ENCODE measurements at regions not wholly inside any gene's neighbourhood (a gene's known extent, or its start where the extent isn't known, plus 50 kb on each side); places are given as distances from the start of the nearest gene placed in this dataset.

GRCh38 chr11:112748713-112749543, 212.3 kb upstream of the NCAM1 start:
- Histone ChIP-seq H3K9me1 (replicated peaks; ENCODE audit: control insufficient read depth, extremely low read depth, insufficient read depth, low read length) (no peaks in the 10 kb centered on the region), H3K4me3 (replicated peaks in 1 of 3; ENCODE audit: insufficient read depth in 1 of 3, low read depth in 1 of 3, low read length in 3 of 3) (no peak overlapping the region), H3K79me2 (ENCODE audit: control insufficient read depth, insufficient read depth, low read length) (no peaks in the 10 kb centered on the region), H3K4me2 (ENCODE audit: insufficient read depth, low read length) (no peak overlapping the region), H3K27me3 (ENCODE audit: control insufficient read depth in 2 of 2, insufficient read depth in 2 of 2, low read length in 2 of 2) (no peaks in the 10 kb centered on the region), H3K36me3 (ENCODE audit: control insufficient read depth in 2 of 2, extremely low read depth in 1 of 2, insufficient read depth in 2 of 2, low read length in 2 of 2) (no peaks in the 10 kb centered on the region), H3K27ac (ENCODE audit: insufficient read depth, low read depth, low read length) (no peak overlapping the region), H3K9ac (replicated peaks; ENCODE audit: extremely low read depth, insufficient read depth, low read length) (no peak overlapping the region), H4K20me1 (replicated peaks; ENCODE audit: control insufficient read depth, extremely low read depth, insufficient read depth, low read length) (no peaks in the 10 kb centered on the region), H3K4me1 (ENCODE audit: control insufficient read depth, extremely low read depth, insufficient read depth, low read length) (no peaks in the 10 kb centered on the region), H2AFZ (ENCODE audit: low read depth, low read length) (no peak overlapping the region), H3K9me3 (replicated peaks; ENCODE audit: control insufficient read depth, insufficient read depth, low read length) (peaks cover 3% of the 10 kb centered on the region)
- ChIA-PET CTCF (no interaction called here), POLR2A (no interaction called here)
- FAIRE-seq (no peak), DNase-seq (ENCODE audit: low read depth, low spot score) (no peak)
- dilution Hi-C loops (cut with MboI; ENCODE audit: extremely low pct_ligation_motif_present, low sequenced_read_pairs) = no loop called here
- intact Hi-C loops (cut with micrococcal nuclease) = no loop called here
- BruUV-seq (replicated peaks) = no TSS peak
- TF ChIP-seq MAX (IDR thresholded peaks at IDR 0.05; ENCODE audit: insufficient read depth, insufficient read length) (no peak), POLR2A (IDR thresholded peaks at IDR 0.05; ENCODE audit: low read depth, low read length) (no peak), JUN (IDR thresholded peaks at IDR 0.05; ENCODE audit: borderline replicate concordance, insufficient read depth, insufficient read length, low read depth) (no peak), FOS (IDR thresholded peaks at IDR 0.05; ENCODE audit: borderline replicate concordance, insufficient read depth, low read length) (no peak), CTCF (IDR thresholded peaks at IDR 0.05; ENCODE audit: extremely low read depth in 1 of 2, insufficient read depth in 1 of 2, low read depth in 1 of 2, low read length in 2 of 2) (no peak), EZH2 (IDR thresholded peaks at IDR 0.05; ENCODE audit: borderline replicate concordance, low read depth, low read length, severe bottlenecking) (no peak), MYC (IDR thresholded peaks at IDR 0.05; ENCODE audit: low read depth, low read length) (no peak), POLR2AphosphoS5 (IDR thresholded peaks at IDR 0.05; ENCODE audit: insufficient read depth, low read depth, low read length) (no peak), GATA2 (IDR thresholded peaks at IDR 0.05; ENCODE audit: insufficient read depth, insufficient read length, low read depth, low read length) (no peak)
